Suprapubic skin (tissue), 4 donors: ENCODE measurements at regions not wholly inside any gene's neighbourhood (a gene's known extent, or its start where the extent isn't known, plus 50 kb on each side); places are given as distances from the start of the nearest gene placed in this dataset.

Source experiments
- DNase-seq, 2 donors: peaks; one replicate each; pipeline ENCODE4 v3.0.0-alpha.2; 2019; ENCODE audit warnings: low spot score in 2 of 2
- H3K27ac ChIP-seq: fragments of 200-600 bp; sonication (generic); one replicate; pipeline ENCODE4 v1.5.1; 2019
- H3K27me3 ChIP-seq: fragments of 200-600 bp; sonication (generic); one replicate; pipeline ENCODE4 v1.5.1; 2019
- H3K36me3 ChIP-seq: fragments of 200-600 bp; sonication (generic); one replicate; pipeline ENCODE4 v1.5.1; 2019
- H3K4me1 ChIP-seq: fragments of 200-600 bp; sonication (generic); one replicate; pipeline ENCODE4 v1.5.1; 2019
- H3K4me3 ChIP-seq: fragments of 200-600 bp; sonication (generic); one replicate; pipeline ENCODE4 v1.5.1; 2019; ENCODE audit warnings: mild to moderate bottlenecking
- H3K9me3 ChIP-seq: fragments of 200-600 bp; sonication (generic); one replicate; pipeline ENCODE4 v1.5.1; 2019
- EP300 ChIP-seq: sonication (generic); formaldehyde crosslinking; IDR thresholded peaks from one replicate; pipeline ENCODE4 v1.6.1; 2017; ENCODE audit warnings: antibody characterized with exemption
- POLR2A ChIP-seq, 2 donors: fragments of 450-650 bp; IDR thresholded peaks; one replicate each; pipeline ENCODE4 v1.6.1; 2017; ENCODE audit warnings: antibody characterized with exemption in 2 of 2, mild to moderate bottlenecking in 2 of 2, moderate library complexity in 2 of 2
- POLR2AphosphoS5 ChIP-seq, 3 donors: sonication (generic); formaldehyde crosslinking; IDR thresholded peaks; one replicate each; pipeline ENCODE4 v1.6.1; 2017; ENCODE audit warnings: antibody characterized with exemption in 3 of 3
- whole genome bisulfite sequencing: methylation state at CpG from one replicate; pipeline ENCODE4 v1.1.5; 2018; 5-methylcytosine and 5-hydroxymethylcytosine counted together
- TF ChIP-seq, protein P1 (sequence below), 2 donors: fragments of 200-600 bp in 1 of 2; fragments of 450-650 bp in 1 of 2; sonication (generic) in 1 of 2; IDR thresholded peaks; one replicate each; pipeline ENCODE4 v1.5.1; 2016 to 2019; ENCODE audit warnings: antibody characterized with exemption in 2 of 2, mild to moderate bottlenecking in 1 of 2, moderate library complexity in 1 of 2

DNA sequence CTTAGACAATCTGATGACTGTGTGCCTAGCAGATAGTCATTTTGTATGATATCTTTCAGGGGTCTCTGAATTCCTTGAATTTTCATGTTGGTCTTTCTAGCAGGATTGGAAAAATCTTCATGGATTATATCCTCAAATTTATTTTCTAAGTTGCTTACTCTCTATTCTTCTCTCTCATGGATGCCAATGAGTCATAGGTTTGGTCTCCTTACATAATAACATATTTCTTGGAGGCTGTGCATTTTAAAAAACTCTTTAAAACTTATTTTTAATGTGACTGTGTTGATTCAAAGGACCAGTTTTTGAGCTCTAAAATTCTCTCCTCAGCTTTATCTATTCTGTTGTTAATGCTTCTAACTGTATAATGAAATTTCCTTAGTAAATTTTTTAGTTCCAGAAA lies 198.7 kb downstream of the AASDHPPT start:
- H3K9me3 ChIP-seq = no peaks in the 10 kb centered on the region
- H3K36me3 ChIP-seq = no peaks in the 10 kb centered on the region
- H3K4me3 ChIP-seq = no peak overlapping the region
- no peak for DNase-seq
- H3K4me1 ChIP-seq = no peaks in the 10 kb centered on the region
- no peaks in the 10 kb centered on the region for H3K27me3 ChIP-seq
- H3K27ac ChIP-seq = no peak overlapping the region
- TF ChIP-seq EP300 (no peak), POLR2AphosphoS5 (IDR thresholded peaks at IDR 0.05) (no peak), POLR2A (IDR thresholded peaks at IDR 0.05) (no peak)
- TF ChIP-seq, protein P1, sequence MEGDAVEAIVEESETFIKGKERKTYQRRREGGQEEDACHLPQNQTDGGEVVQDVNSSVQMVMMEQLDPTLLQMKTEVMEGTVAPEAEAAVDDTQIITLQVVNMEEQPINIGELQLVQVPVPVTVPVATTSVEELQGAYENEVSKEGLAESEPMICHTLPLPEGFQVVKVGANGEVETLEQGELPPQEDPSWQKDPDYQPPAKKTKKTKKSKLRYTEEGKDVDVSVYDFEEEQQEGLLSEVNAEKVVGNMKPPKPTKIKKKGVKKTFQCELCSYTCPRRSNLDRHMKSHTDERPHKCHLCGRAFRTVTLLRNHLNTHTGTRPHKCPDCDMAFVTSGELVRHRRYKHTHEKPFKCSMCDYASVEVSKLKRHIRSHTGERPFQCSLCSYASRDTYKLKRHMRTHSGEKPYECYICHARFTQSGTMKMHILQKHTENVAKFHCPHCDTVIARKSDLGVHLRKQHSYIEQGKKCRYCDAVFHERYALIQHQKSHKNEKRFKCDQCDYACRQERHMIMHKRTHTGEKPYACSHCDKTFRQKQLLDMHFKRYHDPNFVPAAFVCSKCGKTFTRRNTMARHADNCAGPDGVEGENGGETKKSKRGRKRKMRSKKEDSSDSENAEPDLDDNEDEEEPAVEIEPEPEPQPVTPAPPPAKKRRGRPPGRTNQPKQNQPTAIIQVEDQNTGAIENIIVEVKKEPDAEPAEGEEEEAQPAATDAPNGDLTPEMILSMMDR (IDR thresholded peaks at IDR 0.05) = no peak

DNA sequence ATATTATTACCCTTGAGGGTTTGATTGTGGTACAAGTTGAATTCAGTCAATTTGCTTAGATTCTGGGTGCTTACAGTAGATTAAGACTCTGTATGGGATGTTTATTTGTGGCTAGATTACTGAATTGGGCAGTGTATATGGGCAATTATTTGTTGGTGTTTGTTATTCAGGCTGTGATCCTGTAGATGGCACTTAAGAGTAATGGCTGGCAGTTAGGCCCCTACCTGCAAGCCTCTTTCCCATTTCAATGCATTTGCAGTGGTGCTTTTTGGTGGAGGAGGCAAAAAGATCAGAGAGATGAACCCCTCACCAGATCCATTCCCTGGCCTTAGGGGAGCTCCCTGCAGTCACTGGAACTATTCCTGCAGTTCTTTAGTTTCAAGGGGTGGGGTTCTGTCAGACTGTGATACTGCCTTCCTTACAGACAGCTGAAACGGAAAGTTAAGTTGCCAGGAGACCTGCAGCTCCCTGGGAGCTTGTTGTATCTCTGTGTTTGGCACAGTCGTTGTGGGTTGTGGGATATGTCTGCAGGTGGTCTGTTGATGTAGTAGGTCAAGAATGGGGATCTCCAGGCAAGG lies 199.5 kb downstream of the AASDHPPT start:
- Histone ChIP-seq H3K4me1 (no peaks in the 10 kb centered on the region), H3K4me3 (no peak overlapping the region), H3K36me3 (no peaks in the 10 kb centered on the region), H3K27me3 (no peaks in the 10 kb centered on the region), H3K9me3 (no peaks in the 10 kb centered on the region), H3K27ac (no peak overlapping the region)
- WGBS = no CpG with 5 or more reads among the region's 2 CpGs
- TF ChIP-seq POLR2AphosphoS5 (IDR thresholded peaks at IDR 0.05) = no peak
- TF ChIP-seq, protein P1 (IDR thresholded peaks at IDR 0.05) = no peak
- TF ChIP-seq POLR2A (IDR thresholded peaks at IDR 0.05) = no peak
- TF ChIP-seq EP300 = no peak
- no peak for DNase-seq

DNA sequence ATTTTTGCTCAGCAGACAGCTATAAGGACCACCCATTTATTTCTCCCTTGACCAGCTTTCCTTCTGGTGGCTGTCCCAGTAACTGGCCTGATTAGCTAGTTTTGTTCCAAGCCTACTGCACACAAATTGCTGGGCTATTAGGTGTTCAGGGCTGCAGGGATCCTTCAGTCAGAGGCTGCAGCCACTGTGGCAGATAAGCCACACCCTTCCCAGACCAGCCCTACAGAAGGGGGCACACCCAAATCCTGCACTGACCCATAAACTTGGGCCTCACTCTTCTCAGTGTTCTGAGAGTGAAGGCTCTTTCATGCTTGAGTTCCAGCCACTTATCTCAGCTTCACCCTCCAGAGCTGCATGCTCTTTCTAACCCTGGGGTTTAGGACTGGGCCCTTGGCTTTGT lies 200.0 kb downstream of the AASDHPPT start:
- H3K27me3 ChIP-seq = no peaks in the 10 kb centered on the region
- H3K4me3 ChIP-seq = no peak overlapping the region
- TF ChIP-seq POLR2AphosphoS5 (IDR thresholded peaks at IDR 0.05) (no peak), EP300 (no peak), POLR2A (IDR thresholded peaks at IDR 0.05) (no peak)
- TF ChIP-seq, protein P1 (IDR thresholded peaks at IDR 0.05) = no peak
- no peak for DNase-seq
- no peaks in the 10 kb centered on the region for H3K36me3 ChIP-seq
- H3K27ac ChIP-seq = no peak overlapping the region
- H3K9me3 ChIP-seq = no peaks in the 10 kb centered on the region
- H3K4me1 ChIP-seq = no peaks in the 10 kb centered on the region

DNA sequence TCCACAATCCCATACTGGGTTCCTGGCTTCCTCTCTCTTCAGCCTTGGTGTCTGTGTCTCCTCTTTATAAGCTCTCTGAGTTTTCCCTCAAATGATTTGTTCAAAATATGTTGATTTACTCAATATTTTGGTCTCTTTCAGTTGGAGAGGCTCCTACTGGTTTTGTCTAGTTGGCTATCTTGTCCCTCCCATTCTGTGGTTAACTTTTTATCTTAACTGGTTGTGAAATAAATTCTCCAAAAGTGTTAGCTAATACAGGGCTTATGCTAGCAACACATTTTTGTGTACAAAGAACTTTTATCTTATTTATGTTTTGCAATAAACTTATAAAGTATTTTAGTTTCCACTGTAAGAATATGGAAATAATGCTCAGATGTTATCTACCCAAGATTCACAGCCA lies 200.9 kb downstream of the AASDHPPT start:
- no peak for TF ChIP-seq POLR2A (IDR thresholded peaks at IDR 0.05)
- TF ChIP-seq, protein P1 (IDR thresholded peaks at IDR 0.05) = no peak
- TF ChIP-seq POLR2AphosphoS5 (IDR thresholded peaks at IDR 0.05) = no peak
- TF ChIP-seq EP300 = no peak
- H3K4me3 ChIP-seq = no peak overlapping the region
- H3K36me3 ChIP-seq = no peaks in the 10 kb centered on the region
- no peak for DNase-seq
- no peaks in the 10 kb centered on the region for H3K27me3 ChIP-seq
- no peak overlapping the region for H3K27ac ChIP-seq
- H3K4me1 ChIP-seq = no peaks in the 10 kb centered on the region
- no peaks in the 10 kb centered on the region for H3K9me3 ChIP-seq

DNA sequence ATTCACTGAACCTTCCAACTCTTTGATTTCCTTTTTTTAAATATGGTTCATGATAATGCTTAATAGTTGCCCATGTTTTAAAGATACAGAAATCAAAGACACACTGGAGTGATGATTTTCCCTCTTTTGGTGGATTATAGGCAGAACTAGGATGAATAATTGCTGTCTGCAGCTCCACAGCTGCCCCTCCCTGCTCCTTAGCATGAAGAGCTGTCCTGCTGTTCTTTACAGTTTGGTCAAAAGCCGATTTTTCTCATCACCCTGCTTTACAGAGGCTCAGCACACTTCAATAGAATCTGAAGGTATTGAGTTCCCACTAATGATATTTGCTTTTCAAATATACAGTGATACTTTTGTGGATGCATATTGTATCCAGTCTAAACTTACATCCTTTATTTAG lies 202.6 kb downstream of the AASDHPPT start:
- H3K9me3 ChIP-seq = no peaks in the 10 kb centered on the region
- no peaks in the 10 kb centered on the region for H3K27me3 ChIP-seq
- no peak overlapping the region for H3K27ac ChIP-seq
- DNase-seq = no peak
- no peaks in the 10 kb centered on the region for H3K4me1 ChIP-seq
- no peak overlapping the region for H3K4me3 ChIP-seq
- TF ChIP-seq POLR2AphosphoS5 (IDR thresholded peaks at IDR 0.05) = no peak
- TF ChIP-seq, protein P1 (IDR thresholded peaks at IDR 0.05) = no peak
- TF ChIP-seq POLR2A (IDR thresholded peaks at IDR 0.05) = no peak
- no peak for TF ChIP-seq EP300
- WGBS = 58% methylated on average over 1 of the region's 1 CpG
- no peaks in the 10 kb centered on the region for H3K36me3 ChIP-seq
